ENCODE measurements at regions not wholly inside any gene's neighbourhood (a gene's known extent, or its start where the extent isn't known, plus 50 kb on each side); places are given as distances from the start of the nearest gene placed in this dataset.

DNA sequence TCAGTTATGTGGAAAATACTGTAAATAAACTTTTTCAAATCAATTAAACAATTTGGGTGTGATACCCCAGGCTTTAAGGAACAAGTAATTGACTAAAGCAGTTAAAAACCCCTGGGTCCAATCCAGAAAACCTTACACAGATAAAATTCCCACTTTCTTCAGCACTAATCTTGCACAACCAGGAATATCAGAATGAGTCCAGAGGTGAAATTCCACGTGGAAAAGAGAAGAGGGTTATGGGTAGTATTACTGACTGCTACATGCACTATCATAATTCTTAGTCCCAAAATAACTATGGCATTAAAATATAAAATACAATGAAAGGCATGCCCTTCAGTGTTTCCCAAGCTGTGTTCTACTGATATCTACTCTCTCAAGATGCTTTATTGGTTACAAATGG, 135.7 kb upstream of the STEAP4 start:
- DNase-seq (ENCODE audit: extremely low read depth in 1 of 2, low read depth in 1 of 2) = no peak

DNA sequence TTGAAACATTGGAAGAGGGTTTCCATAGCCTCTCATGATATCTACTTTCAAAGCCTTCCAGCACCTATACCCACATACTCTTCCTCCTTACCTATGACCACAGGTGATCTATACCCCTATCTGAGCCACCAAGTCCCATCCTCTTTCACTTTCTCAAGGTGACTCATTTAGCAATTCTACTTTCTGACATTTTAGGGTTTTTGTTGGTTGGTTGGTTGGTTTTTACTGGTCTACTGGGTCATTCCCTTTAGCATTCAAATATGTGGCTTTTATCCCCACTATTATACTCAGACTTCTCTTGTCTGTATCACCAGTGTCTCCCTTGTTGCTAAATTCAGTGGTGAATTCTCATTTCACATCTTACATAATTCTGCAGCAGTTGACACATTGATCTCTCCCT, 130.4 kb upstream of the STEAP4 start:
- DNase-seq (ENCODE audit: extremely low read depth in 1 of 2, low read depth in 1 of 2) = no peak

DNA sequence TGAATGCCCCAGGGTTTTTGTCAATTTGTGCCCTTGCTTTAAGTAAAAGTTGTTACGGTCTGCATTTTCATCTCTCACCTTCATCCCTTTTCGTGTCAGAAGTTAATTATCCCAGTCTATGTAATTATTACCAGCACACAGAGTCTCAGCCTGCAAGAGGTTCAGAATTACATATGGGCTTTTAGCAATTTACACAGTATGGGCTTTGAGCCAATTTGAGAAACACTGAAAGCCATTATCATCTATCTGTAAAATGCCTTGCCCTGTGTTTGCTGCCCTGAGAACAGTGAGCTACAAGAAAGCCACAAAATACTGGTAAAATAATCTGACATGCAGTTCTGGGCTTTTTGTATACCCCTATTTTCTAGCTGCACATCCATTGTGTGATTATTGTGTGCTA, 125.6 kb upstream of the STEAP4 start:
- DNase-seq (ENCODE audit: extremely low read depth in 1 of 2, low read depth in 1 of 2) = no peak

DNA sequence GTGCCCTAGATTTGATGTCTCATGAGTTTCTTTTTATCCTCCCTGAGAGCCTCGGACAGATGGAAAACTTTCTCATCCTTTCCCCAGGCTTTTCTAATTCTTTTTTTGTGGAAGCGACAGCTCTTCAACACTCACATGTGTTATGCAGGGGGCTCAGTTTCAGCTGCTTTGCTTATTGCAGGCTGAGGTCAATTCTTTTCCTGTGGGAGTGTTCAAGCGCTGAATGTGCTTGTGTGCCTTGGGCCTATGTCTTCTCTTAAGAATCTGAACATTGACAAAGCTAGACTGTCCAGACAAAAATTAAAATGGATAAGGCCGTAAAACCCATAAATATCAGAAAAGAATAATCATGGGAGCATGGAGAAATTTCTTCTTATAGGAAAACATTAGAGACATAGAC, 125.2 kb upstream of the STEAP4 start:
- DNase-seq (ENCODE audit: extremely low read depth in 1 of 2, low read depth in 1 of 2) = no peak

DNA sequence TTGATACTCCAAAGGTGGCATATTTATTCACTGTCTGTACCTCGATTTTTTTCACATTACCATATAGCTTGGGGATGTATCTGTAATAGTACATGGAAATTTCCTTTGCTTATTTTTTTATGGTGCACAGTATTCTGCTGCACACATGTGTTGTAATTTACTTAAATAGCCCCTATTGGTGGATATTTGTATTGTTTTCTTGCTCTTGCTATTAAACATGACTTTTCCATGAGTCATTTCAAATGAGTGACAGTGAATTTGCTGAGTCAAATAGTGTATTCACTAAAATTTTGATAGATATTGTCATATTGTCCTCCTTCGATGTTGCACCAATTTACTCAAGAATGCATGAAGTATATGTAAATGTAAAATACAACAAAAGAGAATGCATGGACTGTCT, 122.7 kb upstream of the STEAP4 start:
- no peak for DNase-seq (ENCODE audit: extremely low read depth in 1 of 2, low read depth in 1 of 2)

DNA sequence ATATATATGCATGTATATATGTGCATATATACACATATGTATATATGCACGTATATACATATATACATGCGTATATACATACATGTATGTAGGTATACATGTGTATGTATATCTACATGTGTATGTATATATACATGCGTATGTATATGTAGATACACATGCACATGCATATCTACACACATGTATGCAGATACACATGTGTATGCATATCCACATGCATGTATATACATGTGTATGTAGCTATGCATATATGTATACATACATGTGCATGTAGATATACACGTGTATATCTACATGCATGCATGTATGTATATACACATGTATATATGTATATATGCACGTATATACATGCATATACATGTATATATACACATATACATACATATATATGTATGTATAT, 95.8 kb upstream of the STEAP4 start:
- no peak for DNase-seq (ENCODE audit: extremely low read depth in 1 of 2, low read depth in 1 of 2)

DNA sequence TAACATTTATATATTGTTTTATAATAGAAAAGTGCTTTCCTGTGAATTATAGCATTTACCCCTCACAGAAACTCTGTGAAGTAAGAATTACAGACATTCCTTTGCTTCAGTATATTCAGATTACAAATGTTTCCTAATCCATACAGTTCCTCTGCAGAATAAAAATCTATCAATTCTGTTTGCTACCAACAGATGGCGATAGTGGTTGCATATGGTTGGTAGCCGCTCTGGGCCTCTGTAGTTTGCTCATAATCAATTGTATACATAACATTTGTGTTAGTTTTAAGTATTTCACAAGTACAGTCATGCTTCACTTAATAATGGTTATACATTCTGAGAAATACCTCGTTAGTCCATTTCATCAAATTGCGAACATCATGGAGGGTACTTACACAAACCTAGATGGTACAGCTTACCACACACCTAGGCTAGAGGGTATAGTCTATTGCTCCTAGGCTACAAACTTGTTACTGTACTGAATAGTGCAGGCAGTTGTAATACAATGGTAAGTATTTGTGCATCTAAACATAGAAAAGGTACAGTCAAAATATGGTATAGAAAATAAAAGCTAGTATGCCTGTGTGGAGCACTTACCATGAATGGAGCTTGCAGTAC, 94.4 kb upstream of the STEAP4 start:
- no peak for DNase-seq (ENCODE audit: extremely low read depth in 1 of 2, low read depth in 1 of 2)

DNA sequence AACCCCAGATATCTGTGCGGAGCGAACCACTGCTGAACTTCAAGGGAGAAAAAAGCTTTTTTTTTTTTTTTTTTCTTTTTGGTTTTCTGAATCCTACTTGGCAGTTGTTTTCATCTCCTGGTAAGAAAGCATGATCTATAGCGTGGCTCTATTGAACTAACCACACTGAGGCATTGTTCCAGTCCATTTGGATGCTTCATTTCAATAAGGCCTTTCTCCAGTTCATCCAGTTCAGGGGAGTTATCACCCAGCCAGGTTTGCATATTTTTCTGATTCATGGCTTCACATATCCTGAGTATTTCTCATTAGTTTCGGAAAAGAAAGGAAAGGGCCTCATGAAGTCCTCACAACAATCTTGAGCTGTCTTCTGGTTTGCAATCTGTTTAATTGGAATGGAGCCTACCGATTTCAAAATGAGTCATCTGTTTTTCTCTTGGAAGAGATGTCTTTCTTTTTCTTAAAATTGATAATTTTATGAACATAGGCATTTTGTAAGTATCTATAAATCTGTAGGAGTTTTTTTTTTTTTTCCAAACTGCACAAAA, 93.1 kb upstream of the STEAP4 start:
- no peak for DNase-seq (ENCODE audit: extremely low read depth in 1 of 2, low read depth in 1 of 2)

DNA sequence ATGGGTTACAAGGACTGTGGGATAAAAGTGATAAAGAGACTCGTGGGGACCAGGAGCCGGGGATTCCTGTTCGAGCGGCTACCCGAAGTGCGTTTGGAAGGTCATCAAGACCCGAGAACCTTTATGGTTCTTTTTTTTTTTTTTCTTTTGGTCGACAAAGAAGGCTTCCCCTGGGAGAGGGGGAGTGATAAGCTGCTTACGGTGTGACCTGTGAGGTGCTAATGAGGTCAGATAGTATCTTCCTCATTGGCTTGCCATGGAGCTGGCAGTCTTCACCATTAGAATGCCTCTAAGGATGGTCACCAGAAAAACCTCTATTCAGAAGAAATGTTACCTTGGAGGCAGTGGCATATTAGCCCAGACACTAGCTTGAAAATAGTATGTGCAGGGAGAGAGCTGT, 92.3 kb upstream of the STEAP4 start:
- no peak for DNase-seq (ENCODE audit: extremely low read depth in 1 of 2, low read depth in 1 of 2)

DNA sequence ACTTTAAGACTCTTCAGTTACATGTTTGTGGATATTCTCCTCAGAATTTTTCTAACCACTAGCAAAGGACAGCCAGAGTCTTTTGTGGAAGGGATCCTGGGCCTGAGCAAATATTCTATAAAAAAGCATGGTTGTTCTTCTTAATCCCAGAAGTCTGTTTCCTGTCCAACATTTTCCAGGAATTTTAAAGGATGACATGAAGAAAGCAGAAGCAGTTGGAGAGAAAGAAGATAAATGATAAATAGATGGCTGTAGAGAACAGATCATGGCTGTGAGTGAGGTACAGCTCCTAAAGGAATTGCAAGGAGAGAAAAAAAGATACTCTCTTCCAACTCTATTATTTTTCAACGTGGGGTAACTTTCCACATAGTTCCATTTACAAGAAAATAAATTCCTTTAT, 91.8 kb upstream of the STEAP4 start:
- DNase-seq (ENCODE audit: extremely low read depth in 1 of 2, low read depth in 1 of 2) = no peak

DNA sequence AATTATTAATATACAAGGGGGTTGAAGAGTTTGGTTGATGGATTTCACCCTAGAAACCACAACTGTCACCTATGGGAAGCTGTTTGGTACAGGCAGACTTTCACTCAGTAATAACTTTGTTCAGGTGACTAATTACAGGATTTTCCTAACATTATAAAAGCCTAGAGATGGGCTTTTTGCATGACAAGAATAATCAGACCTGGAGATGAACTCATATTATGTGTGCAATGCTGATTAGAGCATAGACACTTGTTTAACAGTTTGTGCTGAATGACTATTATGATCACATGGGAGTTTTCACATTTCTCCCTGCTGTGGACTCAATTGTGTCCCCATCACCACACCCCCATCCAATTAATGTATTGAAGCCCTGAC, 90.2 kb upstream of the STEAP4 start:
- DNase-seq (ENCODE audit: extremely low read depth in 1 of 2, low read depth in 1 of 2) = no peak

DNA sequence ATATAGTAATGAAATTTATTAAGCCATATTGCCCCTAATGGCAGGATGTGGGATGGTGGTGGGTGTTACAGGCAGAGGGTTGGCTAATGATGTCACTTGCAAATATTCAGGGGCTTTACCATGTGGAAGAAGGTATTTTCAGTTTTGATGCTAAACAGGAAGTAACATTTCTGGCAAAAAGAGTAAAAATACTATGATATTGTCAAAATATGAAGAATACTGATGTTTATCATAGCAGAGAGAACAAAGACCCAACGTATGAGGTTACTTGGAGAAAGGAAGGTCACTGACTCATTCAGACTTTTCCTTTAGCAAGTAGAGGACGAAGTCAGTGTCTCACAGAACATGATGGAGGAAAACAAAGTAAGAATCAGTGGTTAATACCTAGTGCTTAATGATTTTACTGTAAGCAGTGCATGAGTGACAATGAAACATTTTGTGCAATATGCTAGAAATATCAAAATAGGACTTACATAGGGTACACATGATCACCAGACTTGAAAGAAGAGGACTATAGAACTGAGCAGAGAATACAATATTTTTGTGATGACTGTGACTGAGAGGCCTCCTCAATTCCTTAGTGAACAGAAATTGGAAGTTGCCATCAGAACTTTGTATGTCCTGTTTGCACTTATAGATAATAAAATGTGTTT, 89.7 kb upstream of the STEAP4 start:
- DNase-seq (ENCODE audit: extremely low read depth in 1 of 2, low read depth in 1 of 2) = no peak

DNA sequence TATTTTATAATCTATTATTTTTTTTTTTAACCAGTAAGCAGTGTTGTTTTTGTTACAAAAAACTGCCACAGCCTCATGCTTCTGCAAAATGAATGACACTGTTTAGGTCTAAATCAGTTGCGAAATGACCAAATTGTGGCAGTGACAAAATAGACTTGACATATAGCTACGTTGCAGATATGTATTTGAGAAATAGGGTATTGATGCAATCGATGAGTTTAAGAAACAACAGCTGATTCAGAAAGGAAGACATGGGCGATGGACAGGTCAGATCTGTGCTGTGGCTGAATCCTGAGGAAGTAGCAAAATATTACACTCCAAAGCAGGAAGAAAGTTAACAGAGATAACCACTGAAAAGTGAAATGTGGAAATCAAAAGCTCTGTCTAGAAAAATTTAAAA, 89.0 kb upstream of the STEAP4 start:
- DNase-seq (ENCODE audit: extremely low read depth in 1 of 2, low read depth in 1 of 2) = no peak

DNA sequence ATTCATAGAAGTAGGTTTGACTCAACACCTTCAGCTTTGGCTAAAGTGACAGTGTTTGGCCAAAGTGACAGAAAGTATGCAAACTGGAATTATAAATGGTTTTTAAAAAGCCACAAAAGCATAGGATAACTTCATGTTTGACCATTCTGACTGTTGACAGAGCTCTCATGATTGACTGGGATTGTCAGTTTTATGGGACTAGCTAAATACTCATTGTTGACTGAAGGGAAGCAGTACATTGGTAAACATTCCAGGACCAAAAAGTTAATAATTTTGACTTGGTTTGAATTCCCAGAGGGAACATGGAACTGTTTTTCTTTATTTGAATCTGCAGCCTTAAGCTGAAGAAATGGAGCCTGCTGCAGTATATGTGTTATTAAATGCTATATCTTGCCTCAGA, 84.6 kb upstream of the STEAP4 start:
- DNase-seq (ENCODE audit: extremely low read depth in 1 of 2, low read depth in 1 of 2) = no peak

DNA sequence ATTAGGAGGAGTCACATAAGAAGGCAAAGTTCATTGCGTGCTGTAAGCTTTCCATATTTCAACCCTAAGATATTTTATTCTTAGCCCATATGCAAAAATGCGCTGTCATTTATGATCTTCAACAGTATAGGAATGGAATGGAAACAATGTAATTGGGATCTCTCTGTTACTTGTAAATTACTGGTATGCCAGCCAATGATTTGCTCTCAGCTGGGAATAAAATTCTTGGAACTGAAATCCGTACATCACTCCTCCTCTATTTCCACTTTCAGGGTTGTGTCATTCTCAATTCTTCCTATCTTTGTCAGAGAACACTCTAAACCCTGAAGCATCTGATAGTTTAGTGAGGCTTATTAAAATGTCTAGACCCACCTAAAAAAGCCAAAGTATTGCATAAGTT, 80.7 kb upstream of the STEAP4 start:
- no peak for DNase-seq (ENCODE audit: extremely low read depth in 1 of 2, low read depth in 1 of 2)

DNA sequence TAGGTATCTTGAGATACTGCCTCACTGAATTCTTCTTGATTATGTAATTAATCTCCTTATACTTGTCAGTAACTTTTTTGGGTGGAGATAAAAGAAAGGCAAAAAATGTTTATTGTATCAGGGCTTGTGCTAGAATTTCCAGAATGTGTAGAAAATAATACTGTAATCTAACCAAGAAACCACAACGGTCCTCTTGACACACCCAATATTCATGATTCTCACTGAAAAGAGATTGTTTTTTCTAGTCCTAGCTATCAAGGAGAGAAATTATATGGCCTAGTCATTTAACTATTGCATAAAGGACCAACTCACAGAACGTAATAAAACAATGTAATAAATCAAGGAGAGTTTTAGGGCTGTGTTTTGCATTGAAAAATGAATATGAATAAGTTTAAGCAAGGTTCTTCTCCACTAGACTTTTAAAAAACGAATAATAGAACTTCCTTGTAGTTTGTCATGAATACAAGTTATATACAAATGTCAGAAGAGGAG, 80.0 kb upstream of the STEAP4 start:
- no peak for DNase-seq (ENCODE audit: extremely low read depth in 1 of 2, low read depth in 1 of 2)

DNA sequence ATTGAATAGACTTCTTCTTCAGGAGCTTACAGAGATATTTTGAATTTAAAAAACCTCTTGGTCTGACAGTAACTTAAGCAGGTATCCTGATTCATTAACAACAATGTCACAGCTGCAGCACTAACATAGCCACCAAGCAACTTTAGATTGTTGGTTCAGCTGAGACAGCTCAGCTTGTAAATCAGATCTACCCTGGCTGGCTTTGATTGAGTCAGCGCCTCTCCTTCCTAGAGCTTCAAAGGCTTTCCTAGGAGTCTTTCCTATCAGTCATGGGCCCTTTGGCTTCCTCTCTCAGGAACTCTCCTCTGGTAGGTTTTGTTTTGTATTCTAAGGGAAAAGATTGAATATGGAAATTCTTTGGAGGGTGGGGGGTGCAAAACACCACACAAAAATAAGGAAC, 70.7 kb upstream of the STEAP4 start:
- DNase-seq (ENCODE audit: extremely low read depth in 1 of 2, low read depth in 1 of 2) = no peak

DNA sequence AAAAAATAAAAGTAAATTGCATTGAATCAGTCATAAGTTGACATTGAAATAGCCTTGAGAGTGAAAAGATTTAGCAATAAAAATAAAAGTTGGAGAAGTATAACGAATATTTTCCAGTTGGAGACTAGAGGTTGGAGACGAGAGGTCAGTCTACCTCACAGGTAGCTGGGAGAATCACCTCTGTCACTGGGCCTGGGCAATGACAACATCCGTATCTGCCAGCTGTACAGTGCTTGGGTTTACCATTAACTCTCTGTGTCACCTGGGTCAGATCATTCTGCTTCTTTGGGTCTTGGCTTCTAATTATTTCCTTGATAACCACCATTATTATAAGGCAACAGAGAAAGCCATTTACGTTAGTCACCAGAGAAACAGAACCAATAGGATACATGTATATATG, 62.0 kb upstream of the STEAP4 start:
- no peak for DNase-seq (ENCODE audit: extremely low read depth in 1 of 2, low read depth in 1 of 2)

DNA sequence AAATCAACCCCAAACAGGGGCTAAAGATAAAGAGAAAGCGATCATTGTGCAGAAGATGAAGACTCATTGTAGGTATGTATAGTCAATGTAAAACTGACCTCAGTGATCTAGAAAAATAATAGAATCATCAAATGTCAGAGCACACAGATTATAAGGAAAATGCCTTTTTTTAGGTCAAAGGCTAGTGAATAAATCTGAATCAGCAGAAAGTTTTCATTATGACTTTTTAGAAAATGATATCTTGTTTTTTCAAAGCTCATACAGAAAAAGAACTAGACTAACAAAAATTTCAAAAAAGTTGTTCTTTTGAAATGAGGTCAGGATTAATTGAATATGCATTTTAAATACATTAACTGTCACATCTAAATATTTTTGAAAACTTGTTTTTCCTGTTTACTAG, 60.2 kb upstream of the STEAP4 start:
- no peak for DNase-seq (ENCODE audit: extremely low read depth in 1 of 2, low read depth in 1 of 2)

DNA sequence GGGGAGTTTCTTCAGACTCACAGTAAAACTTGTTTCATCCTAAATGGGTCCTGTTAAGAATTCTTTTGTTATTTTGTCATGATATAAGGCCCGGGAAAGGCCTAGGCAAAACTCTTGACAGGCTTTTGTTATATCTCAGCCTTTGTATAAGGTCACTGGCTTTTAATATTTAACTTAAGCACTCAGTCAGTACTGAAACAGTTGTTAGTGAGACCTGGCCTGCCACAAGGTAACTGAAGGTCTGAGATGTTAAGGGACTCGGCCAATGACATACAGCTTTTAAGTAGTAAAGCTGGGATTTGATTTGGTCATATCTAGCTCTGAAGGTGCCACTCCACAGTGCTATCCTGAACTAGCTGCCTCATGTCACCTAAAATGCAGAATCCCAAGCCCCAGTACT, 57.2 kb upstream of the STEAP4 start:
- no peak for DNase-seq (ENCODE audit: extremely low read depth in 1 of 2, low read depth in 1 of 2)

DNA sequence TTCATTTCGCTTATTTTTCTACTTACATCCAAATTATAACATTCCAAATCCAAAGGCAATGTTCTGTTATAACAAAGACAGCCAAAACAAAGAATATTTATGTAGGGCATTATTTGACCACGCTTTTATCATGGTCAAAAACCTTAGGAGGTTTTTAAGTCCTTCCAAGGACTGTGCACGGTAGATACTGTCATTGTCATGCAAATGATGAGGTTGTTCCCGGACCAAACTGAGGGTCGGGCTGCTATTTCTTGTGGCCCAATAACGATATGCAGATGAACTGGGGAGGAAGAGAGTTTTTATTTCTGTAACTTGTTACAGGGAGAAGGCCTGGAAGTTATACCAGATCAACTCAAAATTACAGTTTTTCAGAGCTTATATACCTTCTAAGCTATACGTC, 56.6 kb upstream of the STEAP4 start:
- DNase-seq (ENCODE audit: extremely low read depth in 1 of 2, low read depth in 1 of 2) = no peak

DNA sequence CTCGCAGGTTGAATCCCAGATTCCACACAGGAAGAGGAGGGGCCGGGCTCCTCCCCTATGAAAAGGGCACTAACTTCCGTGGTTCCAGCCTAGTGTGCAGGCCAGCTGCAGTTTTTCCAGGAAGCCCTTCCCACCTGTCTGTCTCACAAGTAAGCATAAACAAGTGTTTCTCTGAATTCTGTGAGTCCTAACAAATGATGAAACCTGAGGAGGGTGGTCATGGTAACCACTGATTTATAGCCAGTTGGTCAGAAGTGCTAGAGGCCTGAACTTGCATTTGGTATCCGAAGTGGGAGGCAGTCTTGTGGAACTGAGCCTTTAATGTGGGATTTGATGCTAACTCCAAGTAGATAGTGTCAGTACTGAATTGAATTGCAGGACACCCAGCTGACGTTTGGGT, 54.7 kb upstream of the STEAP4 start:
- DNase-seq (ENCODE audit: extremely low read depth in 1 of 2, low read depth in 1 of 2) = no peak

DNA sequence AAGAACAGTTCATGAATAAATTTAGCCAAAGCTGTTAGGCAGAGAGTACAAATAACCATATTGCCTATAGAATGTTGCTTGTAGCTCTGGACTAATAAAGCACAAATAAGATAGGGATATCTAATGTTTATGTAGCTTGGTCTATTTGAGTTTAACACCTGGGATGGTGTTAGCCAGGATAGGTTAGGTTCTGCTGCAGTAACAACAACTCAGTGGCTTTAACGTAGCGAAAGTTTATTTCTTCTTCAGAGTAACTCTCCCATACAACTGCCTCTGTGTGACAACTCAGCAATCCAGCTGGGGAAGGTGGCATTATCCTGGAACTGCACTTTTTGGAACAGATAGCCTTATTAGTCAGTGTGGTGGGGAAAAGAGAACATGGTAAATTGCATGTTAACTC, 52.2 kb upstream of the STEAP4 start:
- DNase-seq (ENCODE audit: extremely low read depth in 1 of 2, low read depth in 1 of 2) = no peak

Measured in stimulated activated CD8-positive, alpha-beta memory T cell treated with anti-CD3 and anti-CD28 coated beads, Interleukin-7, amount 100 ng/mL, for 48 hours (primary cell).